SK-N-SH (cell line): ENCODE measurements at regions not wholly inside any gene's neighbourhood (a gene's known extent, or its start where the extent isn't known, plus 50 kb on each side); places are given as distances from the start of the nearest gene placed in this dataset.

Experiments used
- CTCF ChIA-PET: fragments of 300-600, 350-600 bp; formaldehyde crosslinking; extraction: SDS; loops from one replicate; lab custom pipeline; 2021; lab: Yijun Ruan, JAX
- POLR2A ChIA-PET: fragments of 350-600 bp; sonication (Branson Sonifier 250); formaldehyde crosslinking; extraction: SDS; loops from one replicate; lab custom pipeline; 2020; ENCODE audit warnings: antibody characterized with exemption, inconsistent platforms; lab: Yijun Ruan, JAX
- DNase-seq: peaks from one replicate; pipeline ENCODE4 v3.0.0; 2012
- H2AFZ ChIP-seq: fragments of 200-600 bp; sonication (generic); 2 replicates; pipeline ENCODE4 v1.8.1; 2016; ENCODE audit warnings: antibody characterized with exemption, mild to moderate bottlenecking, low read depth
- H3F3A ChIP-seq: fragments of 200-600 bp; sonication (generic); replicated peaks from 2 replicates; pipeline ENCODE3; 2016; ENCODE audit warnings: antibody characterized with exemption, mild to moderate bottlenecking; ENCODE audit not compliant: insufficient read depth
- H3K27ac ChIP-seq, 2 experiments: fragments of 200-500 bp in 1 of 2; fragments of 200-600 bp in 1 of 2; sonication (Bioruptor generic) in 1 of 2; sonication (generic), shearing (Covaris generic) in 1 of 2; 2 replicates each; pipeline versions ENCODE4 v1.5.1 to v1.6.1; 2014 to 2016; ENCODE audit warnings: low read depth in 2 of 2, inconsistent platforms in 1 of 2, low read length in 1 of 2, mild to moderate bottlenecking in 1 of 2, mixed read lengths in 1 of 2
- H3K27me3 ChIP-seq: fragments of 200-600 bp; sonication (generic), shearing (Covaris generic); 2 replicates; pipeline ENCODE4 v1.6.1; 2016; ENCODE audit warnings: mixed run types; ENCODE audit not compliant: insufficient read depth
- H3K36me3 ChIP-seq, 2 experiments: fragments of 200-500 bp in 1 of 2; fragments of 200-600 bp in 1 of 2; sonication (Bioruptor generic) in 1 of 2; sonication (generic) in 1 of 2; replicated peaks in 1 of 2; 2 replicates each; pipeline versions ENCODE3 to v1.5.1; 2014 to 2016; ENCODE audit warnings: low read length in 1 of 2, mild to moderate bottlenecking in 1 of 2; ENCODE audit not compliant: insufficient read depth in 2 of 2, control insufficient read depth in 1 of 2
- H3K4me1 ChIP-seq, 2 experiments: fragments of 200-500 bp in 1 of 2; fragments of 200-600 bp in 1 of 2; sonication (Bioruptor generic) in 1 of 2; sonication (generic), shearing (Covaris generic) in 1 of 2; 2 replicates each; pipeline versions ENCODE4 v1.5.1 to v1.6.1; 2014 to 2016; ENCODE audit warnings: low read depth in 1 of 2, low read length in 1 of 2, mixed run types in 1 of 2; ENCODE audit not compliant: insufficient read depth in 2 of 2, control insufficient read depth in 1 of 2
- H3K4me2 ChIP-seq: fragments of 200-600 bp; sonication (generic), shearing (Covaris generic); 2 replicates; pipeline ENCODE4 v1.6.1; 2017; ENCODE audit warnings: mixed run types
- H3K4me3 ChIP-seq, 2 experiments: fragments of 200-500 bp in 1 of 2; fragments of 200-600 bp in 1 of 2; sonication (Bioruptor generic) in 1 of 2; sonication (generic), shearing (Covaris generic) in 1 of 2; 2 replicates each; pipeline versions ENCODE4 v1.5.1 to v1.8.1; 2014 to 2016; ENCODE audit warnings: low read depth in 2 of 2, inconsistent platforms in 1 of 2, low read length in 1 of 2, mild to moderate bottlenecking in 1 of 2, mixed read lengths in 1 of 2, moderate library complexity in 1 of 2
- H3K79me2 ChIP-seq: fragments of 200-600 bp; sonication (generic); 2 replicates; pipeline ENCODE4 v1.8.1; 2017; ENCODE audit warnings: mild to moderate bottlenecking; ENCODE audit not compliant: insufficient read depth
- H3K9ac ChIP-seq: fragments of 200-600 bp; sonication (generic); 2 replicates; pipeline ENCODE4 v1.6.1; 2017; ENCODE audit warnings: mixed run types
- H3K9me2 ChIP-seq: fragments of 200-600 bp; sonication (generic); 2 replicates; pipeline ENCODE4 v1.6.1; 2017; ENCODE audit warnings: mixed run types
- H3K9me3 ChIP-seq: fragments of 200-600 bp; sonication (generic); 2 replicates; pipeline ENCODE4 v1.6.1; 2017; ENCODE audit warnings: mixed run types, mild to moderate bottlenecking, moderate library complexity
- H4K20me1 ChIP-seq: fragments of 200-600 bp; sonication (generic); 2 replicates; pipeline ENCODE4 v1.6.1; 2017; ENCODE audit warnings: mild to moderate bottlenecking, mixed run types; ENCODE audit not compliant: insufficient read depth
- ELF1 ChIP-seq: IDR thresholded peaks from 2 replicates; pipeline ENCODE4 v1.4.0; 2012
- EP300 ChIP-seq, 2 experiments: IDR thresholded peaks; 2 replicates each; pipeline versions ENCODE4 v1.4.0 to v1.6.1; 2012; ENCODE audit warnings: borderline replicate concordance in 1 of 2, low read depth in 1 of 2, low read length in 1 of 2
- EZH2phosphoT487 ChIP-seq: fragments of 200-600 bp; sonication (generic); IDR thresholded peaks from 2 replicates; pipeline ENCODE4 v1.6.1; 2017; ENCODE audit warnings: low read depth, mixed run types, mild to moderate bottlenecking, antibody characterized with exemption, moderate library complexity, borderline replicate concordance
- FOSL2 ChIP-seq: IDR thresholded peaks from 2 replicates; pipeline ENCODE4 v1.4.0; 2012; ENCODE audit warnings: low read depth, mild to moderate bottlenecking, moderate library complexity, borderline replicate concordance
- FOXM1 ChIP-seq: IDR thresholded peaks from 2 replicates; pipeline ENCODE4 v1.4.0; 2012; ENCODE audit warnings: low read depth, mild to moderate bottlenecking
- GABPA ChIP-seq: IDR thresholded peaks from 2 replicates; pipeline ENCODE4 v1.4.0; 2012; ENCODE audit warnings: low read depth, mild to moderate bottlenecking
- IRF3 ChIP-seq: fragments of 150-350 bp; IDR thresholded peaks from 2 replicates; pipeline ENCODE4 v1.6.1; 2016; ENCODE audit warnings: mild to moderate bottlenecking, low read depth, low read length
- JUND ChIP-seq: IDR thresholded peaks from 2 replicates; pipeline ENCODE4 v1.4.0; 2012
- MXI1 ChIP-seq: IDR thresholded peaks from 2 replicates; pipeline ENCODE4 v1.6.1; 2012; ENCODE audit warnings: mild to moderate bottlenecking, low read depth, low read length, improper control_type of control experiment
- NFIC ChIP-seq: IDR thresholded peaks from 2 replicates; pipeline ENCODE4 v1.4.0; 2012; ENCODE audit warnings: borderline replicate concordance
- NRF1 ChIP-seq: IDR thresholded peaks from 2 replicates; pipeline ENCODE4 v1.6.1; 2012; ENCODE audit warnings: low read depth, mild to moderate bottlenecking, low read length
- PBX3 ChIP-seq: IDR thresholded peaks from 2 replicates; pipeline ENCODE4; 2012
- POLR2AphosphoS5 ChIP-seq: IDR thresholded peaks from 2 replicates; pipeline ENCODE4 v1.6.1; 2012; ENCODE audit warnings: low read depth, low read length
- RCOR1 ChIP-seq: fragments of 150-350 bp; IDR thresholded peaks from 2 replicates; pipeline ENCODE4 v1.6.1; 2017; ENCODE audit warnings: antibody characterized with exemption, low read length
- REST ChIP-seq: IDR thresholded peaks from 2 replicates; pipeline ENCODE4 v1.6.1; 2012; ENCODE audit warnings: mild to moderate bottlenecking, low read depth, low read length, moderate library complexity
- RXRA ChIP-seq: IDR thresholded peaks from 2 replicates; pipeline ENCODE4 v1.4.0; 2012; ENCODE audit warnings: low read depth, mild to moderate bottlenecking, borderline replicate concordance
- SMC3 ChIP-seq: IDR thresholded peaks from 2 replicates; pipeline ENCODE4 v1.6.1; 2012; ENCODE audit warnings: low read depth, low read length, improper control_type of control experiment
- TAF1 ChIP-seq: IDR thresholded peaks from 2 replicates; pipeline ENCODE4 v1.6.1; 2012; ENCODE audit warnings: low read depth, mild to moderate bottlenecking, low read length, moderate library complexity, borderline replicate concordance
- TEAD4 ChIP-seq: IDR thresholded peaks from 2 replicates; pipeline ENCODE4 v1.4.0; 2012; ENCODE audit warnings: mild to moderate bottlenecking, borderline replicate concordance; ENCODE audit not compliant: insufficient read depth
- WGBS: methylation state at CpG from one replicate; pipeline ENCODE4 v1.1.6; 2017; ENCODE audit warnings: low lambda C conversion rate; 5-methylcytosine and 5-hydroxymethylcytosine counted together

- no peak overlapping the region for H2AFZ ChIP-seq
- no peaks in the 10 kb centered on the region for H3K4me1 ChIP-seq
- no peaks in the 10 kb centered on the region for H4K20me1 ChIP-seq
- TF ChIP-seq MXI1 (no peak), RXRA (no peak), TEAD4 (no peak), IRF3 (no peak), REST (no peak), SMC3 (no peak), NFIC (no peak), GABPA (no peak), FOXM1 (no peak), POLR2AphosphoS5 (no peak), RCOR1 (no peak), NRF1 (no peak), JUND (no peak)
- TF ChIP-seq, all 33 proteins: peak for 0
- Histone ChIP-seq H3K27ac (no peak overlapping the region), H3K9me2 (no peaks in the 10 kb centered on the region), H3K27me3 (no peaks in the 10 kb centered on the region), H3K4me2 (no peak overlapping the region), H3K9me3 (no peaks in the 10 kb centered on the region), H3K4me3 (no peak overlapping the region), H3K79me2 (no peaks in the 10 kb centered on the region), H3K36me3 (no peaks in the 10 kb centered on the region), H3F3A (no peaks in the 10 kb centered on the region), H3K9ac (no peak overlapping the region)
- ChIA-PET POLR2A (no interaction called here), CTCF (no interaction called here)
- DNase-seq: no peak
- WGBS: 36% methylated on average over 1 of the region's 1 CpG
These were observed 161.8 kb upstream of the KIAA1217 start for GRCh38 chr10:24047176-24047575.

DNA sequence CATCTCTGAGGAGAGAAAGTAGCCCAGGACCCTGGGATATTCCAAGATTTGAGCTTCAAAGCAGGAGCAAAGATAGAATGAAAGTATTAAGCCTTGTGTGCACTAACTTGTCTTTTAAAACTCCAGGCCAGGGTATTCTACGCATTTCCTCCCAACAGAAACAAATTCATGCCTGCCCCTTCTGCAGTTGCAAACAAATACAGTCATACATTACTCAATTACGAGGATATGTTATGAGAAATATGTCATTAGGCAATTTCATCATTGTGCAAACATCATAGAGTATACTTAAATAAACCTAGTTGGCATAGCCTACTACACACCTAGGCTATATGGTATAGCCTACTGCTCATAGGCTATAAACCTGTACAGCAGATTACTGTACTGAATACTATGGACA is 154.5 kb upstream of the KIAA1217 start:
- H3K27me3 ChIP-seq: no peaks in the 10 kb centered on the region; the same call in 1 of the 2 replicates
- no peaks in the 10 kb centered on the region for H3K9me2 ChIP-seq
- H3K9me3 ChIP-seq: no peaks in the 10 kb centered on the region
- no peak overlapping the region for H2AFZ ChIP-seq
- no peak for DNase-seq
- no peaks in the 10 kb centered on the region for H3K4me1 ChIP-seq
- no peaks in the 10 kb centered on the region for H3K79me2 ChIP-seq
- no peaks in the 10 kb centered on the region for H4K20me1 ChIP-seq
- H3K27ac ChIP-seq: no peak overlapping the region
- no peak overlapping the region for H3K4me3 ChIP-seq
- H3K9ac ChIP-seq: no peak overlapping the region
- POLR2A ChIA-PET: no interaction called here
- 33% methylated on average over 2 of the region's 2 CpGs for WGBS
- H3K4me2 ChIP-seq: no peak overlapping the region
- CTCF ChIA-PET: interaction anchor here (1.2 kb wide), 1 partner anchor 142 kb away, joined by 3 read pairs; no protein-coding TSS in a partner anchor
- H3F3A ChIP-seq: no peaks in the 10 kb centered on the region
- H3K36me3 ChIP-seq: no peaks in the 10 kb centered on the region
- TF ChIP-seq ELF1 (no peak), REST (no peak), NFIC (no peak), RCOR1 (no peak), TAF1 (no peak), JUND (no peak), RXRA (no peak), PBX3 (no peak), FOSL2 (no peak), EP300 (IDR thresholded peaks at IDR 0.05; ENCODE audit: borderline replicate concordance in 1 of 2, low read depth in 1 of 2, low read length in 1 of 2) (no peak), EZH2phosphoT487 (no peak)
